ENCODE measurements at regions not wholly inside any gene's neighbourhood (a gene's known extent, or its start where the extent isn't known, plus 50 kb on each side); places are given as distances from the start of the nearest gene placed in this dataset.

DNA sequence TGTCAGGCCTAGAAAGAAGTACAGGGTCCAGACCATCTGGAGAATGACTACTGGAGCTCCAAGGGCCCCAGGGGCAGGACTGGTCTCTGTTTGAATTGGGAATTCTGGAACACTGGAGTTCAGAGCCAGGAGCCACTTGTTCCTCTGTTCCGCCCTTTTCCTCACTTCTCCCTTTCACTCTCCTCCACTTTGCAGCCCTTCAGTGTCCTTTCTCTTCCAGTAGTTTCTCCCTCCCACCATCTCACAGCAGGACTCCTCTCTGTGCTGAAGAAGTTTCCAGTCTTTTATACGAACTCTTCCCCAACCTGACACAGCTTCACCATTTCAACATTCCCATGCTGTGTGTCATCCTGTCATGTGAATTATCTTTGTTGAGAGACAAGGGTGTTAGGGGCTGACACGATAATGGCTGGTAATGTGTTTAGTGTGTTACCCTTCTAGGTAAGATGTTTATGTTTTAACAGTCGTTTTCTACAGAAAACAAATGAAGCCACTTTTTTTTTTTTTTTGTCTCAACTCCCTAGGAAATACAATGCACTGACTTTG is 180.3 kb upstream of the MYOCD start:
- Histone ChIP-seq H3K9me3 (ENCODE audit: control insufficient read depth in 2 of 2, low read length in 2 of 2) (no peaks in the 10 kb centered on the region), H3K4me3 (ENCODE audit: low read length in 2 of 2) (no peak overlapping the region), H3K27ac (ENCODE audit: low read length) (no peak overlapping the region), H3K9ac (ENCODE audit: low read length in 2 of 2) (no peak overlapping the region), H3K36me3 (ENCODE audit: control insufficient read depth in 2 of 2, insufficient read depth in 2 of 2, low read length in 2 of 2) (no peaks in the 10 kb centered on the region), H3K27me3 (ENCODE audit: control insufficient read depth in 1 of 2, insufficient read depth in 2 of 2, low read length in 2 of 2) (no peaks in the 10 kb centered on the region), H3K4me1 (ENCODE audit: control insufficient read depth, insufficient read depth, low read length) (no peaks in the 10 kb centered on the region)

DNA sequence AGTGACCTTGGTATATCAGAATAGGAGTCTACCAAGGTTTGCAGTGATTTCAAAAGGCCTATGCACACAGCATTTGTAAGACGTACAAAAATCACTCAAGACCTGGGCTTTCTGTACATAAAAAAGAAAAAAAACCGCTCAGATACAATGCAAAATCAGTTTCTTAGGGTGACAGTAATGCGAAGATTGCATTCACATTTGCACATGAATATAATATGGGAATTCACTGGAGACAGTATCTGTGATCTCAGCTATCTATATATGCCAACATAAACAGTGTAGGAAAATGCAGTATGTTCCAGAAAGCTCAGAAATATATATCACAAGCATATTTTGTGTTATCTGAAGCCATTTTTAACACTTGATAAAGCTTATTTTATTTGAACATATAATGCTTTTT is 176.4 kb upstream of the MYOCD start:
- H3K4me1 ChIP-seq (ENCODE audit: control insufficient read depth, insufficient read depth, low read length): peaks cover 2% of the 10 kb centered on the region
- no peak overlapping the region for H3K27ac ChIP-seq (ENCODE audit: low read length)
- no peaks in the 10 kb centered on the region for H3K27me3 ChIP-seq (ENCODE audit: control insufficient read depth in 1 of 2, insufficient read depth in 2 of 2, low read length in 2 of 2)
- H3K9me3 ChIP-seq (ENCODE audit: control insufficient read depth in 2 of 2, low read length in 2 of 2): no peaks in the 10 kb centered on the region
- no peaks in the 10 kb centered on the region for H3K36me3 ChIP-seq (ENCODE audit: control insufficient read depth in 2 of 2, insufficient read depth in 2 of 2, low read length in 2 of 2)
- H3K4me3 ChIP-seq (ENCODE audit: low read length in 2 of 2): no peak overlapping the region
- no peak overlapping the region for H3K9ac ChIP-seq (ENCODE audit: low read length in 2 of 2)

DNA sequence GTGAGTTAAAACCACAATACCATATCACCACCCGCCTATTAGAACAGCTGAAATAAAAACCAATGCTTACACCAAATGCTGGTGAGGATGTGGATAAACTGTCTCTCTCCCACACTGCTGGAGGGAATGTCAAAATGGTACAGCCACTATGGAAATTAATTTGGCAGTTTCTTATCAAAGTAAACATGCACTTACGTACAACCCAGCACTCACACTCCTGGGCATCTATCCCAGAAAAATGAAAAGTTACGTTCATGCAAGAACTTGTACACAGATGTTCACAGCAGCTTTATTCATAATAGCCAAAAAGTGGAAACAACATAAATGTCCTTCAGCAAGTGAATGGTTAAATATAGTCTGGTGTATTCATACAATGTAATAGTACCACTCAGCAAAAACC is 173.2 kb upstream of the MYOCD start:
- H3K9ac ChIP-seq (ENCODE audit: low read length in 2 of 2): no peak overlapping the region
- H3K4me3 ChIP-seq (ENCODE audit: low read length in 2 of 2): no peak overlapping the region
- H3K9me3 ChIP-seq (ENCODE audit: control insufficient read depth in 2 of 2, low read length in 2 of 2): no peaks in the 10 kb centered on the region
- H3K36me3 ChIP-seq (ENCODE audit: control insufficient read depth in 2 of 2, insufficient read depth in 2 of 2, low read length in 2 of 2): no peaks in the 10 kb centered on the region
- no peaks in the 10 kb centered on the region for H3K27me3 ChIP-seq (ENCODE audit: control insufficient read depth in 1 of 2, insufficient read depth in 2 of 2, low read length in 2 of 2)
- no peak overlapping the region for H3K27ac ChIP-seq (ENCODE audit: low read length)
- H3K4me1 ChIP-seq (ENCODE audit: control insufficient read depth, insufficient read depth, low read length): peaks cover 9% of the 10 kb centered on the region

GRCh38 chr17:12505866-12506265 is 159.8 kb upstream of the MYOCD start:
- no peaks in the 10 kb centered on the region for H3K9me3 ChIP-seq (ENCODE audit: control insufficient read depth in 2 of 2, low read length in 2 of 2)
- no peak overlapping the region for H3K4me3 ChIP-seq (ENCODE audit: low read length in 2 of 2)
- H3K9ac ChIP-seq (ENCODE audit: low read length in 2 of 2): no peak overlapping the region
- H3K36me3 ChIP-seq (ENCODE audit: control insufficient read depth in 2 of 2, insufficient read depth in 2 of 2, low read length in 2 of 2): no peaks in the 10 kb centered on the region
- H3K27me3 ChIP-seq (ENCODE audit: control insufficient read depth in 1 of 2, insufficient read depth in 2 of 2, low read length in 2 of 2): no peaks in the 10 kb centered on the region
- H3K4me1 ChIP-seq (ENCODE audit: control insufficient read depth, insufficient read depth, low read length): no peaks in the 10 kb centered on the region
- no peak overlapping the region for H3K27ac ChIP-seq (ENCODE audit: low read length)

- no peak overlapping the region for H3K9ac ChIP-seq (ENCODE audit: low read length in 2 of 2)
- no peak overlapping the region for H3K4me3 ChIP-seq (ENCODE audit: low read length in 2 of 2)
- H3K27me3 ChIP-seq (ENCODE audit: control insufficient read depth in 1 of 2, insufficient read depth in 2 of 2, low read length in 2 of 2): no peaks in the 10 kb centered on the region
- H3K27ac ChIP-seq (ENCODE audit: low read length): no peak overlapping the region
- H3K4me1 ChIP-seq (ENCODE audit: control insufficient read depth, insufficient read depth, low read length): no peaks in the 10 kb centered on the region
- H3K36me3 ChIP-seq (ENCODE audit: control insufficient read depth in 2 of 2, insufficient read depth in 2 of 2, low read length in 2 of 2): no peaks in the 10 kb centered on the region
- no peaks in the 10 kb centered on the region for H3K9me3 ChIP-seq (ENCODE audit: control insufficient read depth in 2 of 2, low read length in 2 of 2)
Observed at GRCh38 chr17:12507026-12507595, 158.6 kb upstream of the MYOCD start.

- Histone ChIP-seq H3K36me3 (ENCODE audit: control insufficient read depth in 2 of 2, insufficient read depth in 2 of 2, low read length in 2 of 2) (no peaks in the 10 kb centered on the region), H3K4me1 (ENCODE audit: control insufficient read depth, insufficient read depth, low read length) (no peaks in the 10 kb centered on the region), H3K9me3 (ENCODE audit: control insufficient read depth in 2 of 2, low read length in 2 of 2) (no peaks in the 10 kb centered on the region), H3K9ac (ENCODE audit: low read length in 2 of 2) (no peak overlapping the region), H3K27ac (ENCODE audit: low read length) (no peak overlapping the region), H3K4me3 (ENCODE audit: low read length in 2 of 2) (no peak overlapping the region), H3K27me3 (ENCODE audit: control insufficient read depth in 1 of 2, insufficient read depth in 2 of 2, low read length in 2 of 2) (no peaks in the 10 kb centered on the region)
Observed at GRCh38 chr17:12509801-12510200, 155.9 kb upstream of the MYOCD start.

DNA sequence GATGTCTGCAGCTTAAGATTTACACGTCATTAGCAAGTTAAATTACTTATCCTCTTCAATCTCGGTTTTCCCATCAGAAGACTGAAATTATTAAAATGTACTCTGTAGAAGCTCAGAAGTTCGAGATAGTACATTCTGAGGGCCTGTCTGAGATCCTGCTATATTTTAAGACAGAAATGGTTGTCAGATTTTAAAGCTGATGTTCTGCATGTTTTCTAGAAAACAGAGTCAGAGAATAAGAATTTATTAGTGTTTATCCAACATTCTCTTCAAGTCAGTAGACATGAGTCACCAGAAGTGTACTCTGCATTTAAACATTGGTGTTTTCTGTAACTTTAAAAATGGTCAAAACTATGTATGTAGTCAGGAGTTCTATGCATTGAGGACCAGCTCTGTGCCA is 155.2 kb upstream of the MYOCD start:
- Histone ChIP-seq H3K27ac (ENCODE audit: low read length) (no peak overlapping the region), H3K9me3 (ENCODE audit: control insufficient read depth in 2 of 2, low read length in 2 of 2) (no peaks in the 10 kb centered on the region), H3K36me3 (ENCODE audit: control insufficient read depth in 2 of 2, insufficient read depth in 2 of 2, low read length in 2 of 2) (no peaks in the 10 kb centered on the region), H3K27me3 (ENCODE audit: control insufficient read depth in 1 of 2, insufficient read depth in 2 of 2, low read length in 2 of 2) (no peaks in the 10 kb centered on the region), H3K4me1 (ENCODE audit: control insufficient read depth, insufficient read depth, low read length) (no peaks in the 10 kb centered on the region), H3K4me3 (ENCODE audit: low read length in 2 of 2) (no peak overlapping the region), H3K9ac (ENCODE audit: low read length in 2 of 2) (no peak overlapping the region)

DNA sequence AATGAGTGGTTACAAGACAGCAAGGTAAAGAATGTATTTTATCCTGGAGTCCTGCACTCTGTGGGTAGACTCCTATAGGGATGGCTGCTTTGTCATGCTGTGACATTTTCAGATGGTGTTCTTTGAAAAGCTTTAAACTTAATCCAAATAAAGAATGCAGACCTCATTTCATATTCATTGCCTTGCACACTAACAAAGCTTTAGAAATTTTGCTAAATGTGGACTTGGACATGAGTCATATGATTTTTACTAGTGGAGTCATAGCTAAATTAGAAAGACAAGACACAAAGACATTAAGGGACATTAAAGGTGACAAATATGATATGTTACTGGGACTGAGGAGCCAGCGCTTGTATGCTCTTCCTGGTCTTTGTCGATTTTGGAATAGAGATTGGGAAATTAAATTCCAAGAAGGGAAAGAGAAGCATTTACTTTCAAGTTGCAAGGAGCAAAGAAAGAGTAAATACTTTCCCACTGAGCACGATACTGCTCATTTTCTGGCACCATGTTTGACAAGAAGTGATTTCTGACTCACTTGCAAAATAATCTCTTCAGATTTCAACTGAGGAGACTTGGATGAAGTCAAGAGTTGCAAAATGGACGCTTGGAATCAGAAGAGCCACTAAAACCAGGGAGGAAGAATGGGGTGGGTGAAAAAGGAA is 152.9 kb upstream of the MYOCD start:
- H3K27me3 ChIP-seq (ENCODE audit: control insufficient read depth in 1 of 2, insufficient read depth in 2 of 2, low read length in 2 of 2): no peaks in the 10 kb centered on the region
- no peaks in the 10 kb centered on the region for H3K9me3 ChIP-seq (ENCODE audit: control insufficient read depth in 2 of 2, low read length in 2 of 2)
- no peak overlapping the region for H3K4me3 ChIP-seq (ENCODE audit: low read length in 2 of 2)
- no peaks in the 10 kb centered on the region for H3K36me3 ChIP-seq (ENCODE audit: control insufficient read depth in 2 of 2, insufficient read depth in 2 of 2, low read length in 2 of 2)
- no peak overlapping the region for H3K9ac ChIP-seq (ENCODE audit: low read length in 2 of 2)
- no peaks in the 10 kb centered on the region for H3K4me1 ChIP-seq (ENCODE audit: control insufficient read depth, insufficient read depth, low read length)
- no peak overlapping the region for H3K27ac ChIP-seq (ENCODE audit: low read length)

DNA sequence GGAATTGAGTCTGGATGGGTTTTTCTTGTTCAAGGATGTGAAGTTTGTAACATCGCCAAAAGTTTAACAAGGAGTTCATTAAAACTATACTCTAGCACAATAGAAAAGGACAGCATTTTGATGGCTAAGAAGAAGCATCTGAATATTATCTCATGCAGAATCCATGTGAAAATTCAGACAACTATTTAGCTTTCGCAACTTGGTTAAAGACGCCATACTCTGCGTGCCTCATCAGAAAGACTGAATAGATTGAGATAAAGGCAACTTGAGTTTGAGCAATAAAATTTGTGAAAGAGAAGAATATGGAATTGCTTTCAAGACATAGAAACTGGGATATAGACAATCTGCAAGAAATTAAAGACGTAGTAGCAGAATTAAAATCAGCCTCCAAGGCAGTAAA is 151.1 kb upstream of the MYOCD start:
- H3K36me3 ChIP-seq (ENCODE audit: control insufficient read depth in 2 of 2, insufficient read depth in 2 of 2, low read length in 2 of 2): no peaks in the 10 kb centered on the region
- no peak overlapping the region for H3K9ac ChIP-seq (ENCODE audit: low read length in 2 of 2)
- no peaks in the 10 kb centered on the region for H3K27me3 ChIP-seq (ENCODE audit: control insufficient read depth in 1 of 2, insufficient read depth in 2 of 2, low read length in 2 of 2)
- H3K4me1 ChIP-seq (ENCODE audit: control insufficient read depth, insufficient read depth, low read length): no peaks in the 10 kb centered on the region
- H3K9me3 ChIP-seq (ENCODE audit: control insufficient read depth in 2 of 2, low read length in 2 of 2): peaks cover 0 to 2% of the 10 kb centered on the region in 2 donors
- H3K4me3 ChIP-seq (ENCODE audit: low read length in 2 of 2): no peak overlapping the region
- no peak overlapping the region for H3K27ac ChIP-seq (ENCODE audit: low read length)

DNA sequence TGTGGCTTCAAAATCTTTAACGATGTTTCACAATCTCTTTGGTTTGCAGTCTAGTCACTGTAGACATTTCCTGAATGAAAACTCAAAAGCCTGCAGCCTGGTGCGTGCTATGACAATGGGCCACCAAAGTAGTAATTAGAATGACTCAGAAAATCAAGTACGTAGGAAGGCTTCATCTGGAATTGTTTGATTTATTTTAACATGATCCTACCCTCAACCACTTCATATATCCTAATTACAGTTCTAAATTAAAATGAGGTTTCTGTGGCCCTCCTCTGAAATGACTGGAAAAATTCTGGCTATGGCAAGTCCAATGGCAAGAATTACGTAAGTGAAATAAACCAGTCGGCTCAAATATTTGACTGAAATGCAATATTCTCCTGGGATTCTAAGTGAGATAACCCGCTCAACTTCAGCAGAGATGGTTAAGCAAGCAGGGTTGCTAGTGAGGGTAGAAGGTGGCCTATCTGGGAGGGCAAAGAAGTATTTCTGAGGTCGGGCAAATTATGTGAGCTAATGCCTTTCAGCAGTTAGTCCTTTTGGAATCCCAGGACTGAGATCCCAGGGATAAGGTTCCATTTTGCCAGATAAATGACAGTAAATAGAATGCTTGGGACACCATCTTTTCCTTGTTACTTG is 145.6 kb upstream of the MYOCD start:
- H3K36me3 ChIP-seq (ENCODE audit: control insufficient read depth in 2 of 2, insufficient read depth in 2 of 2, low read length in 2 of 2): no peaks in the 10 kb centered on the region
- H3K27ac ChIP-seq (ENCODE audit: low read length): peak overlapping the region; percentile 62
- H3K9me3 ChIP-seq (ENCODE audit: control insufficient read depth in 2 of 2, low read length in 2 of 2): peaks cover 0 to 2% of the 10 kb centered on the region in 2 donors
- no peak overlapping the region for H3K9ac ChIP-seq (ENCODE audit: low read length in 2 of 2)
- peaks cover 9% of the 10 kb centered on the region for H3K4me1 ChIP-seq (ENCODE audit: control insufficient read depth, insufficient read depth, low read length)
- H3K27me3 ChIP-seq (ENCODE audit: control insufficient read depth in 1 of 2, insufficient read depth in 2 of 2, low read length in 2 of 2): no peaks in the 10 kb centered on the region
- no peak overlapping the region for H3K4me3 ChIP-seq (ENCODE audit: low read length in 2 of 2)

DNA sequence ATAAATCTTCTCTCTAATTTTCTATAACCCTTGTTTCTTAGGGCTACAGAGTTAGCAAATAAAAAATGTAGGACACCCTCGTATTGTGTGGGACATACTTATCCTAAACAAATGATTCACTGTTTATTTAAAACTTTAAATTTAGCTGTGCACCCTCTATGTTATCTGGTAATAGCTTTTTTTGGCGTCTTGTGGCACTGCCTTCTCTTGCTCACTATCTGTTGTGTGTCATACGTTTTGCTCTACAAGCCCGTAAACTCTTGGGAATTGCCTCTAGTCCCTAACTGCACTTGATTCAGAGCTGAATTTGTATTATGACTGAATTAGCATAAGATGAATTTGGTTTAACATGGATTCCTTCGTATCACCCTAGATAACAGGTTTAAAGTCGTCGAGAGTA is 144.3 kb upstream of the MYOCD start:
- Histone ChIP-seq H3K36me3 (ENCODE audit: control insufficient read depth in 2 of 2, insufficient read depth in 2 of 2, low read length in 2 of 2) (no peaks in the 10 kb centered on the region), H3K9me3 (ENCODE audit: control insufficient read depth in 2 of 2, low read length in 2 of 2) (peaks cover 0 to 2% of the 10 kb centered on the region in 2 donors), H3K27ac (ENCODE audit: low read length) (peak overlapping the region; percentile 62), H3K4me3 (ENCODE audit: low read length in 2 of 2) (no peak overlapping the region), H3K4me1 (ENCODE audit: control insufficient read depth, insufficient read depth, low read length) (peaks cover 9% of the 10 kb centered on the region), H3K9ac (ENCODE audit: low read length in 2 of 2) (no peak overlapping the region), H3K27me3 (ENCODE audit: control insufficient read depth in 1 of 2, insufficient read depth in 2 of 2, low read length in 2 of 2) (no peaks in the 10 kb centered on the region)
